ENCODE measurements at regions not wholly inside any gene's neighbourhood (a gene's known extent, or its start where the extent isn't known, plus 50 kb on each side); places are given as distances from the start of the nearest gene placed in this dataset.

DNA sequence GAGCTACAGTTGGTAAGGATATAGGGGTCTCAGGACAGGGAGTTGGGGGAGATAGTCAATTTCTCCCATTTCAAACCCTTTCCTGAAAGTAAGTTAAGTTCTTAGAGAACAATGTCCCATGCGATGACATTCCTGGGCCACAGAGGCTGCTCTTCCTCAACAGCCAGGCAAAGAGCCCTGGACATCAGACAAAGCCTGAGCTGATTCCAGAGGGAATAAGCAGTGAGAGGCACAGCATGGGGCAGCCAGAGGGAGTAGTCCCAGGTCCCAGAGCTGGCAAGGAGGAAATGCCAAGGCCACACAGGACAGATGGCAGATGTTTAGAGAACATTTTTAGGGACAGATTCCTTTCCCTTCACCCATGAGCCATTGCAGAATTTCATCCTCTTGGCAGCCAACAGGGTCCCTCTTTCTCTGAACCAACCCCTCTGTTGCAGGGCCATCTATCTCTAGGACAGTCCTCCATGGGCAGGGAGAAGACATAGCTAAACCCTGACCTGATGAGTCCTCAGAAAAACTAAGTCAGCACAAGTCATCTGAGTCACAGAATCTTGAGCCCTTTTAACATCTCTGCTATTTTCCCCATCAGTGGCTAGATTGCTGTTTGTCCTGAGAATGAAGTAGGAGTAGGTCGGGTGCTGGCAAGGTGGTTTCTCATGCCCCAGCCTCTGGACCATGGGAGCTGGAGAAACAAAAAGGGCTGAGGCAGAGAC is 60.3 kb upstream of the CALM2 start:
- no CpG with 5 or more reads among the region's 2 CpGs for whole genome bisulfite sequencing (ENCODE audit: insufficient coverage)
- Histone ChIP-seq H3K27ac (ENCODE audit: low read length) (no peak overlapping the region), H3K27me3 (ENCODE audit: control insufficient read depth, insufficient read depth, low read length) (peaks cover 3% of the 10 kb centered on the region), H3K4me3 (ENCODE audit: low read length) (no peak overlapping the region), H3K4me1 (ENCODE audit: control insufficient read depth, insufficient read depth, low read length) (peaks cover 28% of the 10 kb centered on the region), H3K9me3 (replicated peaks; ENCODE audit: control insufficient read depth, low read depth, low read length) (no peaks in the 10 kb centered on the region), H3K36me3 (ENCODE audit: control insufficient read depth, insufficient read depth, low read length) (no peaks in the 10 kb centered on the region)
- no peak for DNase-seq

DNA sequence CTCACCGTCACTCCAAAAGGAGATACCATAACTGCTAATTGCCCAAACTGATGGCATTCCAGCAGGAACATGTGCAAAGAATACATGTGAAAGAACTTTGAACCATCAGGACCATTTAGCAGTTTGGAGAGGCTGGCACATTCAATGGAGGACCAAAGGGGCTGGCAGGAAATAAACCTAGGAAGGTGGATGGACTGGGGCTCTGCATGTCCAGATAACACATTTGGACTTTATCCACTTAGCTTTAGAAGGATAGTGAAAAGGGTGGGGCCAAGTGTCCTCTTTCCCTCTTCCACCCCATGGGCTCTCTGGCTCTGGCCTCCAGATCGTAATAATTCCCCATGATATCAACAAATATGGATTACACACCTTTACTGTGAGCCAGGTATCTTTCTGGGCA is 58.8 kb upstream of the CALM2 start:
- no peak overlapping the region for H3K27ac ChIP-seq (ENCODE audit: low read length)
- no peaks in the 10 kb centered on the region for H3K36me3 ChIP-seq (ENCODE audit: control insufficient read depth, insufficient read depth, low read length)
- no CpG with 5 or more reads among the region's 2 CpGs for WGBS (ENCODE audit: insufficient coverage)
- H3K27me3 ChIP-seq (ENCODE audit: control insufficient read depth, insufficient read depth, low read length) = peaks cover 3% of the 10 kb centered on the region
- no peak overlapping the region for H3K4me3 ChIP-seq (ENCODE audit: low read length)
- no peaks in the 10 kb centered on the region for H3K9me3 ChIP-seq (replicated peaks; ENCODE audit: control insufficient read depth, low read depth, low read length)
- peaks cover 28% of the 10 kb centered on the region for H3K4me1 ChIP-seq (ENCODE audit: control insufficient read depth, insufficient read depth, low read length)
- DNase-seq = no peak

DNA sequence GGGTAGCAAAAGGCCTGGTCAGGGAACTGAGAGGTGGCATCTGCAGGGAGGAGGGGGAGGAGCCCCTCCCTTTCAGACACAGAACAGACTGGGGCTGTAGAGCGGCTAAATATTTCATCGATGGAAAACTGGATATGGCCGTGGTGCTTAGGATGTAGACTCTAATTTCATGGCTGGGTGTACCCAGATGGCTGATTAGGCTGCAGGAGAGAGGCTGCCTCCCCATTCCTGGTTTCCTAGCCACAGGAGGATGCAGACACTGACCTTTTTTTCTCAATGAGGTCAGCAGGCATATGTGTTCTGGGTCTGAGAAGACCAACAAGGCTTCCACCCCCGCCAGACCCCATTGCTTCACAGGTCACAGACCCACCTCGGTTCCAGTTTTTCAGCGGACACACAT is 58.1 kb upstream of the CALM2 start:
- Histone ChIP-seq H3K36me3 (ENCODE audit: control insufficient read depth, insufficient read depth, low read length) (no peaks in the 10 kb centered on the region), H3K9me3 (replicated peaks; ENCODE audit: control insufficient read depth, low read depth, low read length) (no peaks in the 10 kb centered on the region), H3K27me3 (ENCODE audit: control insufficient read depth, insufficient read depth, low read length) (peaks cover 3% of the 10 kb centered on the region), H3K27ac (ENCODE audit: low read length) (no peak overlapping the region), H3K4me1 (ENCODE audit: control insufficient read depth, insufficient read depth, low read length) (peaks cover 25% of the 10 kb centered on the region), H3K4me3 (ENCODE audit: low read length) (no peak overlapping the region)
- no peak for DNase-seq
- 72% methylated on average over 4 of the region's 6 CpGs for WGBS (ENCODE audit: insufficient coverage)

DNA sequence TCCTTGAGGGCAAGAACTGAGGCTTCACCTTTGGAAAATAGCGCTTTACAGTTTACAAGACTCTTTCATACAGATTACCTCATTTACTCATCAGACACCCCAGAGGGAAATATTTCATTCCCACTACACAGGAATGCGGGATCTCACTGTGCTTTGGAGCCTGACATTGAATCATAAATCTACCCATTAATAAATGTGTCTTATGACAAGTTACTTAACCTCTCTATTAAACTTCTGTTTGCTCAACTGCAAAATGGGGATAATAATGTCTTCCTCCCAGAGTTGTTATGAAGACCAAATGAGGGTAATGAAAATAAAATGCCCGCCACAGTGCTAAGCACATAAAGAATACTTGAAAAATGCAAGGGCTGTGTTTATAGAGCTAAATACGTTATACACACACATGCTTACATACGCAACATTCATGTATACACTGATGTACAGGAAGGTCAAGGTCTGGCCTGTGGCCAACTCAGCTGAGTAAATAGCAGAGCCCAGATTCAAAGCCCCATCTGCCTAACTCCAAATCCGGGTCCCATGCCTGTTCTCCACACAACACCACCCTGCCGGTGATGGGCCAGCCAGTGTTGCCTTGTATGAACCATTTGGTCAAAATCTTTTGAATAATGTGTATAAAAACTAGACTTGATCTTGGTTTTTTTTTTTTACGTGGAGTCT is 56.6 kb upstream of the CALM2 start:
- peak; percentile 39 for DNase-seq
- H3K4me1 ChIP-seq (ENCODE audit: control insufficient read depth, insufficient read depth, low read length) = peaks cover 16% of the 10 kb centered on the region
- no peaks in the 10 kb centered on the region for H3K36me3 ChIP-seq (ENCODE audit: control insufficient read depth, insufficient read depth, low read length)
- no peak overlapping the region for H3K27ac ChIP-seq (ENCODE audit: low read length)
- peaks cover 3% of the 10 kb centered on the region for H3K27me3 ChIP-seq (ENCODE audit: control insufficient read depth, insufficient read depth, low read length)
- no peaks in the 10 kb centered on the region for H3K9me3 ChIP-seq (replicated peaks; ENCODE audit: control insufficient read depth, low read depth, low read length)
- no peak overlapping the region for H3K4me3 ChIP-seq (ENCODE audit: low read length)
- 90% methylated on average over 2 of the region's 8 CpGs for WGBS (ENCODE audit: insufficient coverage)

DNA sequence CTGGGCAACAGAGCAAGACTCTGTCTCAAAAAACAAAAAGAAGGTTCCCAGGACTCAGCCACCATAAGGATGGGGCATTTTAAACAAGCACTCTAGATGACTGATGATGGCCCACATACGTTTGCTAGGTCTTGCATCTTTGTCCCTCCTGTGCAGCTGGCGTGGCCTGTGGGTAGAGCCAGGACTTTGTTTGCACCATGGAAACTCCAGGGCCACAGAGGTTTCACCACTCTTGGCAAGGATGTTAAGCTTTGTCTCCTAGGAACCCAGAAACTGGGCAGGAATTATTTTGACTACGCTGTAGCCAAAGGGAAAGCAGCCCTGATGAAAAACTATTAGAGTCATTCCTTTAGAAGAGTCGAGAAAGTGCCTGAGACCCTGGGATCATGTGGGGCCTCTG is 54.1 kb upstream of the CALM2 start:
- peaks cover 3% of the 10 kb centered on the region for H3K27me3 ChIP-seq (ENCODE audit: control insufficient read depth, insufficient read depth, low read length)
- DNase-seq = peak; percentile 67
- no peak overlapping the region for H3K27ac ChIP-seq (ENCODE audit: low read length)
- H3K9me3 ChIP-seq (replicated peaks; ENCODE audit: control insufficient read depth, low read depth, low read length) = no peaks in the 10 kb centered on the region
- 34% methylated on average over 4 of the region's 4 CpGs for WGBS (ENCODE audit: insufficient coverage)
- H3K4me3 ChIP-seq (ENCODE audit: low read length) = no peak overlapping the region
- no peaks in the 10 kb centered on the region for H3K36me3 ChIP-seq (ENCODE audit: control insufficient read depth, insufficient read depth, low read length)
- peaks cover 20% of the 10 kb centered on the region for H3K4me1 ChIP-seq (ENCODE audit: control insufficient read depth, insufficient read depth, low read length)

DNA sequence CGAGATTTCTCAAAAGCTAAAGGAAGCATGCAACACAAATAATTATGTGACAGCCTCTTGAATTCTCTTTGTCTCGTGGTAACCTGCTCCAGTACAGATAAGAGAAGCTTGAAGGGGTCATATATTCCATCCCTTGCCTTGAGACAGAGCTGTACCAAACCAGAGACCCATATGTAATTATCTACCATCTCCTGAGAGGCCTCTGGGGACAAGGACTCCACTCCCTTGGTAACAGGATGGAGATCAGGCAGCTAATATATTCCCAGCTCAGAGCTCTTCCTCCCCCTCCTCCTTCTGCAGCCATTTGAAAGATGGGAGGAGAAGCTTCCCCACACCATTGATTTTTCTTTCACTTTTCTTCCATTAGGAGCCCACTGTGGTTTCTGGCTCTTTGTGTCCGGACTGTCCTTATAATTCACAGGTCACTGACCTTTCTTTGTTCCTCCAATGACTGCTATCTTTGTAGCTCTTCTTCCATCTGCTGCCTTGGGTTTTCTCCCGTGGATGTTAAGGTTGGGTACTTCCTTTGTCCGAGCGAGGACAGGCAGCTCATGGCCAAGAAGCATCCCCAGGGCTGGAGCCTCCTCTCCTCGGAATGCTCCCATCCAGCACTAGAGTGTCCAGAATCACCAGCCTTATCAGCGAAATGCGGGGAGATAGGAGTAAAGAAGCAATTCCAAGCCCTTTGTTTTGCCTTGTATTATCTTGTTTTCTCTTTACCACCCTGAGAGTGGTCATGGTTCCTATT is 51.4 kb upstream of the CALM2 start:
- Histone ChIP-seq H3K27ac (ENCODE audit: low read length) (no peak overlapping the region), H3K9me3 (replicated peaks; ENCODE audit: control insufficient read depth, low read depth, low read length) (no peaks in the 10 kb centered on the region), H3K36me3 (ENCODE audit: control insufficient read depth, insufficient read depth, low read length) (no peaks in the 10 kb centered on the region), H3K4me1 (ENCODE audit: control insufficient read depth, insufficient read depth, low read length) (peaks cover 37% of the 10 kb centered on the region), H3K4me3 (ENCODE audit: low read length) (no peak overlapping the region), H3K27me3 (ENCODE audit: control insufficient read depth, insufficient read depth, low read length) (no peaks in the 10 kb centered on the region)
- WGBS (ENCODE audit: insufficient coverage) = 72% methylated on average over 3 of the region's 9 CpGs
- DNase-seq = no peak

DNA sequence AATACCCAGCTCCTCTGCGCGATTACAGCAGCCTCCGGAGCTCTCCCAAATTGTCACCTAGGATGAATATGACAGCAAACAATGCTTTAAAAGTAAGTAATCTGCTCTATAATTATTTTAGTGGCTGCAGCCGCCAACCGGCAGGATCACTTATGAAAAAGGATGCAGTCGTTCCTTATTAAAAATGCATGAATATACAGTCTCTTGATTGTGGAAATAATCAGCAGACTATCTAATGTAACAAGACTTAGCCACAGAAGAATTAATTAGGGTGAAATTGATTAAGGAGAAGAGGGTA is 50.6 kb upstream of the CALM2 start:
- WGBS (ENCODE audit: insufficient coverage) = no CpG with 5 or more reads among the region's 6 CpGs
- Histone ChIP-seq H3K4me1 (ENCODE audit: control insufficient read depth, insufficient read depth, low read length) (peaks cover 40% of the 10 kb centered on the region), H3K4me3 (ENCODE audit: low read length) (no peak overlapping the region), H3K9me3 (replicated peaks; ENCODE audit: control insufficient read depth, low read depth, low read length) (peaks cover 2% of the 10 kb centered on the region), H3K27ac (ENCODE audit: low read length) (no peak overlapping the region), H3K36me3 (ENCODE audit: control insufficient read depth, insufficient read depth, low read length) (no peaks in the 10 kb centered on the region), H3K27me3 (ENCODE audit: control insufficient read depth, insufficient read depth, low read length) (no peaks in the 10 kb centered on the region)
- no peak for DNase-seq

DNA sequence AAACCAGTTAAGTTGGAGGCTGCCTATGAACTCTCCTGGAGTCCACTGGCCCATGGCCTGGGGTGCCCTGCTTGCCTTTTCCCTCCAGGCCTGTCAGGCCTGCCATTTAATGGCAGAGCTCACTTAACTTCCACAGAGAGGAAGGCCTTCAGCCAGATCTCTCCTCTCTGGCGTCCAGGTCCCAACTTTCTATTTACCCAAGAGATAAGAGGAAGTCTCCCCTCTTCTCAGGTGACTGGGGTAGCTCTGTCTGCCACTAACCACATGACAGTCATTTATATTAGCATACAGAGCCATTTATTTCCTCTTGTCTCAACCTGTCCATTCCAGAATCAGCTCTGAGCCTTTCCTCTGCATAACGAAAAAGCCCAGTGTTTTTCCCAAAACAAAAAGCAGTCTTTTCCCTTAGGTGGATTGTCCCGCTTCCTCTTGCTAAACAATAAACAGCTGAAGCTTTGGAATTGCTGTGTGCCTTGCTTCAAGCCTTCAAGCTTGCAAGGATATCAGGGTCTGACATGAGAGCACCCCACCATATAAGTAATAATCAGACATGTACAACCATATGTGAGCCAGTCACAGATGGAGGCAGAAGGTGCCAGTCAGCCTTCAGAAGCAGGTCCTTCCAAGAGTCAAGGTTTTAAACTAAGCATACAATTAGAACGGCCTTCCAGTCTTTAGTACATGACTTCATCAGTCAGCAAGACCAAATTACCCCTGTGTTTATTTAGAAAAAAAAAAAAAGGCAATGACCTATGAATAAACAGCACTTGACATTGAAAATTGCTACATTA is 50.0 kb upstream of the CALM2 start:
- H3K27ac ChIP-seq (ENCODE audit: low read length) = no peak overlapping the region
- 33% methylated on average over 1 of the region's 4 CpGs for WGBS (ENCODE audit: insufficient coverage)

More for the DNA sequence above, 50.0 kb upstream of the CALM2 start:
- peaks cover 2% of the 10 kb centered on the region for H3K9me3 ChIP-seq (replicated peaks; ENCODE audit: control insufficient read depth, low read depth, low read length)
- H3K27me3 ChIP-seq (ENCODE audit: control insufficient read depth, insufficient read depth, low read length) = no peaks in the 10 kb centered on the region
- H3K36me3 ChIP-seq (ENCODE audit: control insufficient read depth, insufficient read depth, low read length) = no peaks in the 10 kb centered on the region
- DNase-seq = no peak
- no peak overlapping the region for H3K4me3 ChIP-seq (ENCODE audit: low read length)
- peaks cover 42% of the 10 kb centered on the region for H3K4me1 ChIP-seq (ENCODE audit: control insufficient read depth, insufficient read depth, low read length)

All from muscle of leg (tissue), 3 donors.